ENCODE measurements at regions not wholly inside any gene's neighbourhood (a gene's known extent, or its start where the extent isn't known, plus 50 kb on each side); places are given as distances from the start of the nearest gene placed in this dataset.
A peak's percentile ranks its signal among the peaks of the same experiment; 100 is the strongest.

DNA sequence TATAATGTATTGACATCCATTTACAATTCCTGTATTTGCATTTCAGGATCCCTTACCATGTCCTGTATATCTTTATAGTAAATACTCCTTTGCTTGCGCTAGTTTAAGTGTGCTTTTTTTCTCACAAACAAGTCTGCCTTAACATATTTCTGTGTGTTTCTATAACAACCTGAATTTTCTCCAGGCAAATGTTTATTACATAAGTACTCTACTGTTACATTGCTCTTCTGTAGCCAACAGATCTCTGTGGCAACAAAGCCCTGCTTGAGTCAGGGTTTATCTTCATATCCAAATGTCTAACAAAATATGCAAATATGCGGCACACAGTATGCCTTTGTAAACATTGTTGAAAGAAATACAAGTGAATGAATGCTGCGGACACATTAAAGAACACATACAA is 625.5 kb downstream of the TLL1 start:
- Histone ChIP-seq H3K27me3 (ENCODE audit: insufficient read depth, low read length, poor library complexity, severe bottlenecking) (no peaks in the 10 kb centered on the region), H3K9me3 (ENCODE audit: insufficient read depth, low read depth, low read length) (no peaks in the 10 kb centered on the region), H3K9me2 (replicated peaks; ENCODE audit: low read depth, low read length) (no peaks in the 10 kb centered on the region), H3F3A (ENCODE audit: low read depth) (no peaks in the 10 kb centered on the region), H3K4me3 (ENCODE audit: low read length, poor library complexity, severe bottlenecking) (no peak overlapping the region), H4K20me1 (ENCODE audit: insufficient read depth, low read length, poor library complexity, severe bottlenecking) (no peaks in the 10 kb centered on the region), H3K36me3 (ENCODE audit: insufficient read depth, low read length) (no peaks in the 10 kb centered on the region), H2AFZ (ENCODE audit: low read length) (no peak overlapping the region), H3K4me1 (ENCODE audit: insufficient read depth, low read length, poor library complexity, severe bottlenecking) (no peaks in the 10 kb centered on the region), H3K9ac (ENCODE audit: low read depth, low read length, poor library complexity, severe bottlenecking) (no peak overlapping the region), H3K79me2 (ENCODE audit: insufficient read depth, low read length) (no peaks in the 10 kb centered on the region), H3K4me2 (ENCODE audit: low read depth, low read length, poor library complexity, severe bottlenecking) (no peak overlapping the region)
- TF ChIP-seq EZH2phosphoT487 (IDR thresholded peaks at IDR 0.05; ENCODE audit: borderline replicate concordance): no peak
- TF ChIP-seq, protein P1, sequence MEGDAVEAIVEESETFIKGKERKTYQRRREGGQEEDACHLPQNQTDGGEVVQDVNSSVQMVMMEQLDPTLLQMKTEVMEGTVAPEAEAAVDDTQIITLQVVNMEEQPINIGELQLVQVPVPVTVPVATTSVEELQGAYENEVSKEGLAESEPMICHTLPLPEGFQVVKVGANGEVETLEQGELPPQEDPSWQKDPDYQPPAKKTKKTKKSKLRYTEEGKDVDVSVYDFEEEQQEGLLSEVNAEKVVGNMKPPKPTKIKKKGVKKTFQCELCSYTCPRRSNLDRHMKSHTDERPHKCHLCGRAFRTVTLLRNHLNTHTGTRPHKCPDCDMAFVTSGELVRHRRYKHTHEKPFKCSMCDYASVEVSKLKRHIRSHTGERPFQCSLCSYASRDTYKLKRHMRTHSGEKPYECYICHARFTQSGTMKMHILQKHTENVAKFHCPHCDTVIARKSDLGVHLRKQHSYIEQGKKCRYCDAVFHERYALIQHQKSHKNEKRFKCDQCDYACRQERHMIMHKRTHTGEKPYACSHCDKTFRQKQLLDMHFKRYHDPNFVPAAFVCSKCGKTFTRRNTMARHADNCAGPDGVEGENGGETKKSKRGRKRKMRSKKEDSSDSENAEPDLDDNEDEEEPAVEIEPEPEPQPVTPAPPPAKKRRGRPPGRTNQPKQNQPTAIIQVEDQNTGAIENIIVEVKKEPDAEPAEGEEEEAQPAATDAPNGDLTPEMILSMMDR (conservative IDR thresholded peaks at IDR 0.05; ENCODE audit: low read length): no peak

DNA sequence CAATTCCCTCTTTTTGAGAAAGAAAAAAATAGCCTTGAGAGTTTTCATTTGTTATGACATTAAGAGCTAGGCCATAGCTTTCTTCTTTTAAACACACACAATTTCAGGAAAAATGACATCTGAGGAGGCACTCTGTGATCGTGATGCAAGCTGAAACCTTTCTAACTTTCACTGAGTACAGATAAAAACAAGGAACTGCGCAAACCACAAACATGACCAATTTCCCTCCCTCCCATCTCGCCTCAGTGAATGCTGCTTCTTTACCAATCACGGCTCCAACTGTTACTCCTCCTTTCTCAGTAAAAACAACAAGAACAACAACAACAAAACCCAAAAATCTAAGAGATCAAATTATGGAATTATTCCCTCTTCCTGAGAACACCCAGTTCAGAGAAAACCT is 626.8 kb downstream of the TLL1 start:
- Histone ChIP-seq H3K27me3 (ENCODE audit: insufficient read depth, low read length, poor library complexity, severe bottlenecking) (no peaks in the 10 kb centered on the region), H3K36me3 (ENCODE audit: insufficient read depth, low read length) (no peaks in the 10 kb centered on the region), H3K9me3 (ENCODE audit: insufficient read depth, low read depth, low read length) (no peaks in the 10 kb centered on the region), H3K4me3 (ENCODE audit: low read length, poor library complexity, severe bottlenecking) (no peak overlapping the region), H3K79me2 (ENCODE audit: insufficient read depth, low read length) (no peaks in the 10 kb centered on the region), H3K9ac (ENCODE audit: low read depth, low read length, poor library complexity, severe bottlenecking) (no peak overlapping the region), H2AFZ (ENCODE audit: low read length) (no peak overlapping the region), H3K9me2 (replicated peaks; ENCODE audit: low read depth, low read length) (no peaks in the 10 kb centered on the region), H3K4me1 (ENCODE audit: insufficient read depth, low read length, poor library complexity, severe bottlenecking) (no peaks in the 10 kb centered on the region), H3K4me2 (ENCODE audit: low read depth, low read length, poor library complexity, severe bottlenecking) (no peak overlapping the region), H3F3A (ENCODE audit: low read depth) (no peaks in the 10 kb centered on the region), H4K20me1 (ENCODE audit: insufficient read depth, low read length, poor library complexity, severe bottlenecking) (no peaks in the 10 kb centered on the region)
- no peak for TF ChIP-seq EZH2phosphoT487 (IDR thresholded peaks at IDR 0.05; ENCODE audit: borderline replicate concordance)
- TF ChIP-seq, protein P1 (conservative IDR thresholded peaks at IDR 0.05; ENCODE audit: low read length): no peak

DNA sequence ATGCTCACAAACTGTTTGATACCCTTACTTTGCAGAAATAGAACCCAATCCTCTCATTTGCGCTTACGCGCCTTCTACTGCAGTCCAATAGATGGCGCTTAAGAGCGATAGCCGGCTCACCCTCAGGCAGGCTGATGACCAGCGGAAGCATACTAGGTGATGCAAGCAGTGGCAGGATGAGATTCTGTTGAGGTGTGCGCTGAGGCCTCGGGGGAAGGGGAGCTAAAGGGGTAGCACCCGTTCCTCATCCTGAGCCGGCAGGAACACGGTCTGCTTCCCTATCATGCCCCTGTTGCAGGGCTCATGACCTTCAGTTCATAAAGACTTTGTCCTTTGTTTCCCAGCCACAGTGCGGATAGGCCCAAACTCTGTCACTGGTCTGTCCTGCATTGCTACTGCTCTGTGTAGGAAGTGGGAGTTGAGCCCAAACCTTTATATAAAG is 628.9 kb downstream of the TLL1 start:
- H3K9me3 ChIP-seq (ENCODE audit: insufficient read depth, low read depth, low read length): no peaks in the 10 kb centered on the region
- H2AFZ ChIP-seq (ENCODE audit: low read length): no peak overlapping the region
- no peaks in the 10 kb centered on the region for H3F3A ChIP-seq (ENCODE audit: low read depth)
- no peaks in the 10 kb centered on the region for H3K79me2 ChIP-seq (ENCODE audit: insufficient read depth, low read length)
- no peak overlapping the region for H3K4me3 ChIP-seq (ENCODE audit: low read length, poor library complexity, severe bottlenecking)
- no peak overlapping the region for H3K4me2 ChIP-seq (ENCODE audit: low read depth, low read length, poor library complexity, severe bottlenecking)
- no peaks in the 10 kb centered on the region for H3K36me3 ChIP-seq (ENCODE audit: insufficient read depth, low read length)
- no peaks in the 10 kb centered on the region for H4K20me1 ChIP-seq (ENCODE audit: insufficient read depth, low read length, poor library complexity, severe bottlenecking)
- no peaks in the 10 kb centered on the region for H3K9me2 ChIP-seq (replicated peaks; ENCODE audit: low read depth, low read length)
- TF ChIP-seq EZH2phosphoT487 (IDR thresholded peaks at IDR 0.05; ENCODE audit: borderline replicate concordance): no peak
- TF ChIP-seq, protein P1 (conservative IDR thresholded peaks at IDR 0.05; ENCODE audit: low read length): peak; percentile 61
- H3K9ac ChIP-seq (ENCODE audit: low read depth, low read length, poor library complexity, severe bottlenecking): no peak overlapping the region
- H3K4me1 ChIP-seq (ENCODE audit: insufficient read depth, low read length, poor library complexity, severe bottlenecking): no peaks in the 10 kb centered on the region
- no peaks in the 10 kb centered on the region for H3K27me3 ChIP-seq (ENCODE audit: insufficient read depth, low read length, poor library complexity, severe bottlenecking)
